SKM-1 treated with dmso at 0.1 percent for 144 hours (cell line): ENCODE measurements at regions not wholly inside any gene's neighbourhood (a gene's known extent, or its start where the extent isn't known, plus 50 kb on each side); places are given as distances from the start of the nearest gene placed in this dataset.

Experiments
- DNase-seq: peaks from one replicate; lab custom pipeline; 2025; ENCODE audit not compliant: unreplicated experiment; lab: John Stamatoyannopoulos, UW

GRCh38 chr4:30930276-30930675, 210.1 kb downstream of the PCDH7 start:
- DNase-seq, result no peak

- DNase-seq, result no peak
These were observed 212.4 kb downstream of the PCDH7 start for GRCh38 chr4:30932581-30932980.

- no peak for DNase-seq
These were observed 218.9 kb downstream of the PCDH7 start for GRCh38 chr4:30939069-30939468.

- no peak for DNase-seq
These were observed 219.5 kb downstream of the PCDH7 start for GRCh38 chr4:30939684-30940083.

GRCh38 chr4:30941641-30942040, 221.5 kb downstream of the PCDH7 start:
- DNase-seq, result no peak

GRCh38 chr4:30943356-30943755, 223.2 kb downstream of the PCDH7 start:
- no peak for DNase-seq

GRCh38 chr4:30945586-30945985, 225.4 kb downstream of the PCDH7 start:
- no peak for DNase-seq

- no peak for DNase-seq
These were observed 226.1 kb downstream of the PCDH7 start for GRCh38 chr4:30946288-30946687.

GRCh38 chr4:30948653-30949052, 228.5 kb downstream of the PCDH7 start:
- DNase-seq, result no peak

- DNase-seq, result no peak
These were observed 230.6 kb downstream of the PCDH7 start for GRCh38 chr4:30950737-30951136.

GRCh38 chr4:30952526-30953219, 232.5 kb downstream of the PCDH7 start:
- DNase-seq, result no peak

GRCh38 chr4:30953799-30954198, 233.6 kb downstream of the PCDH7 start:
- DNase-seq, result no peak

GRCh38 chr4:30956916-30957315, 236.7 kb downstream of the PCDH7 start:
- no peak for DNase-seq

- DNase-seq, result no peak
These were observed 237.5 kb downstream of the PCDH7 start for GRCh38 chr4:30957706-30958105.

GRCh38 chr4:30959781-30960485, 239.8 kb downstream of the PCDH7 start:
- DNase-seq, result no peak

- DNase-seq, result no peak
These were observed 242.8 kb downstream of the PCDH7 start for GRCh38 chr4:30962939-30963338.

- DNase-seq, result no peak
These were observed 248.8 kb downstream of the PCDH7 start for GRCh38 chr4:30968926-30969325.

- no peak for DNase-seq
These were observed 252.4 kb downstream of the PCDH7 start for GRCh38 chr4:30972542-30972941.

- DNase-seq, result no peak
These were observed 253.8 kb downstream of the PCDH7 start for GRCh38 chr4:30973993-30974392.

GRCh38 chr4:30979402-30979801, 259.2 kb downstream of the PCDH7 start:
- DNase-seq, result no peak

- no peak for DNase-seq
These were observed 269.3 kb downstream of the PCDH7 start for GRCh38 chr4:30989508-30989907.

GRCh38 chr4:30996841-30997240, 276.7 kb downstream of the PCDH7 start:
- DNase-seq, result no peak

- DNase-seq, result no peak
These were observed 284.9 kb downstream of the PCDH7 start for GRCh38 chr4:31005037-31005436.
